GM23338 (cell line): ENCODE measurements at regions not wholly inside any gene's neighbourhood (a gene's known extent, or its start where the extent isn't known, plus 50 kb on each side); places are given as distances from the start of the nearest gene placed in this dataset.

Source experiments
- CREB1 ChIP-seq: fragments of 250-450 bp; sonication (Bioruptor Pico); IDR thresholded peaks from 2 replicates; pipeline ENCODE4 v1.5.0; 2020; ENCODE audit warnings: low read depth, mild to moderate bottlenecking, moderate library complexity
- CTCF ChIP-seq, 2 experiments: fragments of 200-600 bp in 1 of 2; sonication (generic) in 1 of 2; conservative IDR thresholded peaks; 2 replicates each; pipeline versions ENCODE4 v1.5.1 to v1.6.1; 2016 to 2017; ENCODE audit warnings: antibody characterized with exemption in 2 of 2, low read depth in 2 of 2, mild to moderate bottlenecking in 2 of 2, moderate library complexity in 1 of 2
- EZH2 ChIP-seq: fragments of 200-600 bp; sonication (generic); IDR thresholded peaks from one replicate; pipeline ENCODE4 v1.8.0; 2017; ENCODE audit warnings: antibody characterized with exemption, mild to moderate bottlenecking, low read depth; ENCODE audit not compliant: unreplicated experiment
- EZH2phosphoT487 ChIP-seq: fragments of 200-600 bp; sonication (generic); IDR thresholded peaks from one replicate; pipeline ENCODE4 v1.8.1; 2018; ENCODE audit warnings: antibody characterized with exemption; ENCODE audit not compliant: unreplicated experiment
- JUNB ChIP-seq: IDR thresholded peaks from one replicate; pipeline ENCODE4 v1.6.1; 2016; ENCODE audit warnings: antibody characterized with exemption; ENCODE audit not compliant: unreplicated experiment
- NANOG ChIP-seq: IDR thresholded peaks from 2 replicates; pipeline ENCODE4 v1.6.1; 2016; ENCODE audit warnings: antibody characterized with exemption, borderline replicate concordance
- POLR2AphosphoS5 ChIP-seq: IDR thresholded peaks from 2 replicates; pipeline ENCODE4 v1.6.1; 2016; ENCODE audit warnings: antibody characterized with exemption, low read depth
- REST ChIP-seq: IDR thresholded peaks from one replicate; pipeline ENCODE4 v1.6.1; 2018; ENCODE audit warnings: antibody characterized with exemption; ENCODE audit not compliant: unreplicated experiment
- STAT1 ChIP-seq: IDR thresholded peaks from one replicate; pipeline ENCODE4 v1.6.1; 2016; ENCODE audit warnings: antibody characterized with exemption; ENCODE audit not compliant: unreplicated experiment
- ZNF331 ChIP-seq: fragments of 250-450 bp; sonication (Bioruptor Pico); IDR thresholded peaks from 2 replicates; pipeline ENCODE4 v1.5.0; 2020; ENCODE audit warnings: low read depth, mild to moderate bottlenecking, moderate library complexity
- ZNF462 ChIP-seq: fragments of 250-450 bp; sonication (Bioruptor Pico); IDR thresholded peaks from 2 replicates; pipeline ENCODE4 v1.5.0; 2020; ENCODE audit warnings: mild to moderate bottlenecking, moderate library complexity

GRCh38 chr14:29299372-29299771, 532.8 kb downstream of the FOXG1 start:
- TF ChIP-seq CTCF (conservative IDR thresholded peaks at IDR 0.05; ENCODE audit: low read depth in 2 of 2), result no peak
- TF ChIP-seq EZH2, result no peak
- no peak for TF ChIP-seq POLR2AphosphoS5
- no peak for TF ChIP-seq EZH2phosphoT487
- no peak for TF ChIP-seq REST
- no peak for TF ChIP-seq CREB1 (CRISPR knock-in tag)
- TF ChIP-seq JUNB, result no peak
- no peak for TF ChIP-seq NANOG
- no peak for TF ChIP-seq ZNF331 (CRISPR knock-in tag)
- TF ChIP-seq ZNF462 (CRISPR knock-in tag), result no peak
- no peak for TF ChIP-seq STAT1
